WTC11 (cell line): ENCODE measurements at regions not wholly inside any gene's neighbourhood (a gene's known extent, or its start where the extent isn't known, plus 50 kb on each side); places are given as distances from the start of the nearest gene placed in this dataset.

ENCODE experiments used
- ATAC-seq: fragments of 200-7000 bp; cut with Tn5 transposase; 2 replicates; pipeline ENCODE4 v1.10.0; 2021; ENCODE audit warnings: mild to moderate bottlenecking, moderate library complexity
- CTCF ChIA-PET: fragments of 300-600 bp; sonication (Branson Sonifier 250); formaldehyde crosslinking; loops from one replicate; lab custom pipeline; 2021; ENCODE audit warnings: antibody characterized with exemption; lab: Charles Lee
- POLR2A ChIA-PET: fragments of 350-600 bp; sonication (Branson Sonifier 250); formaldehyde crosslinking; loops from one replicate; lab custom pipeline; 2021; ENCODE audit warnings: antibody characterized with exemption; lab: Charles Lee
- DNase-seq: peaks from one replicate; pipeline ENCODE4 v3.0.0; 2021; ENCODE audit warnings: low spot score
- H3K27ac Mint-ChIP-seq: 2 replicates; pipeline ENCODE4 v1.8.0; 2021; ENCODE audit warnings: mixed read lengths
- H3K27me3 Mint-ChIP-seq: 2 replicates; pipeline ENCODE4 v1.8.0; 2021; ENCODE audit warnings: low read depth, mild to moderate bottlenecking, moderate library complexity, mixed read lengths
- H3K36me3 Mint-ChIP-seq: 2 replicates; pipeline ENCODE4 v1.8.0; 2021; ENCODE audit warnings: mixed read lengths
- H3K4me1 Mint-ChIP-seq: 2 replicates; pipeline ENCODE4 v1.8.0; 2022; ENCODE audit warnings: mixed read lengths
- H3K4me3 Mint-ChIP-seq: 2 replicates; pipeline ENCODE4 v1.8.0; 2021; ENCODE audit warnings: mild to moderate bottlenecking, moderate library complexity, mixed read lengths
- H3K9me3 Mint-ChIP-seq: 2 replicates; pipeline ENCODE4 v1.8.0; 2021; ENCODE audit warnings: mixed read lengths
- CBFB ChIP-seq: sonication (generic); formaldehyde crosslinking; IDR thresholded peaks from 2 replicates; pipeline ENCODE4 v1.8.1; 2022; ENCODE audit warnings: mild to moderate bottlenecking, low read depth, missing genetic modification reagents
- HMGA2 ChIP-seq: fragments of 250-450 bp; sonication (Bioruptor Pico); IDR thresholded peaks from 2 replicates; pipeline ENCODE4 v1.4.0; 2021; ENCODE audit warnings: mild to moderate bottlenecking, moderate library complexity
- NFE2L1 ChIP-seq: sonication (generic); formaldehyde crosslinking; IDR thresholded peaks from 2 replicates; pipeline ENCODE4 v1.8.1; 2023; ENCODE audit warnings: missing genetic modification reagents
- TCF7 ChIP-seq: sonication (generic); formaldehyde crosslinking; IDR thresholded peaks from 2 replicates; pipeline ENCODE4 v1.8.0; 2022; ENCODE audit warnings: mild to moderate bottlenecking, low read depth, missing genetic modification reagents, moderate library complexity
- ZBTB21 ChIP-seq: sonication (generic); formaldehyde crosslinking; IDR thresholded peaks from 2 replicates; pipeline ENCODE4 v1.8.1; 2023; ENCODE audit warnings: mild to moderate bottlenecking, missing genetic modification reagents, borderline replicate concordance
- ZNF138 ChIP-seq: sonication (generic); formaldehyde crosslinking; conservative IDR thresholded peaks from 2 replicates; pipeline ENCODE4 v1.8.1; 2022; ENCODE audit warnings: mild to moderate bottlenecking, moderate library complexity, missing genetic modification reagents
- ZNF232 ChIP-seq: sonication (generic); formaldehyde crosslinking; IDR thresholded peaks from 2 replicates; pipeline ENCODE4 v1.8.0; 2022; ENCODE audit warnings: mild to moderate bottlenecking, missing genetic modification reagents
- ZNF671 ChIP-seq: fragments of 250-450 bp; sonication (Bioruptor Pico); IDR thresholded peaks from 2 replicates; pipeline ENCODE4 v1.8.0; 2021; ENCODE audit warnings: mild to moderate bottlenecking
- TF ChIP-seq, protein P1 (sequence below): sonication (generic); formaldehyde crosslinking; IDR thresholded peaks from 2 replicates; pipeline ENCODE4 v1.8.0; 2022; ENCODE audit warnings: mild to moderate bottlenecking, missing genetic modification reagents
- TF ChIP-seq, protein P2 (sequence below): sonication (generic); formaldehyde crosslinking; IDR thresholded peaks from 2 replicates; pipeline ENCODE4 v1.8.1; 2023; ENCODE audit warnings: mild to moderate bottlenecking, moderate library complexity, missing genetic modification reagents
- TF ChIP-seq, protein P3 (sequence below): sonication (generic); formaldehyde crosslinking; IDR thresholded peaks from 2 replicates; pipeline ENCODE4 v1.8.1; 2023; ENCODE audit warnings: mild to moderate bottlenecking, missing genetic modification reagents, moderate library complexity
- TF ChIP-seq, protein P4 (sequence below): sonication (generic); formaldehyde crosslinking; IDR thresholded peaks from 2 replicates; pipeline ENCODE4 v1.8.1; 2023; ENCODE audit warnings: mild to moderate bottlenecking, missing genetic modification reagents
- TF ChIP-seq, protein P5 (sequence below): sonication (generic); formaldehyde crosslinking; IDR thresholded peaks from 2 replicates; pipeline ENCODE4 v1.8.0; 2023; ENCODE audit warnings: missing genetic modification reagents, mild to moderate bottlenecking, borderline replicate concordance
- TF ChIP-seq, protein P6 (sequence below): fragments of 250-450 bp; sonication (Bioruptor Pico); IDR thresholded peaks from 2 replicates; pipeline ENCODE4 v1.9.0; 2021; ENCODE audit warnings: mild to moderate bottlenecking
- TF ChIP-seq, protein P7 (sequence below): sonication (generic); formaldehyde crosslinking; IDR thresholded peaks from 2 replicates; pipeline ENCODE4 v1.8.1; 2022; ENCODE audit warnings: missing genetic modification reagents, borderline replicate concordance
- TF ChIP-seq, protein P8 (sequence below): sonication (generic); formaldehyde crosslinking; IDR thresholded peaks from 2 replicates; pipeline ENCODE4 v1.8.1; 2023; ENCODE audit warnings: mild to moderate bottlenecking, missing genetic modification reagents, moderate library complexity

DNA sequence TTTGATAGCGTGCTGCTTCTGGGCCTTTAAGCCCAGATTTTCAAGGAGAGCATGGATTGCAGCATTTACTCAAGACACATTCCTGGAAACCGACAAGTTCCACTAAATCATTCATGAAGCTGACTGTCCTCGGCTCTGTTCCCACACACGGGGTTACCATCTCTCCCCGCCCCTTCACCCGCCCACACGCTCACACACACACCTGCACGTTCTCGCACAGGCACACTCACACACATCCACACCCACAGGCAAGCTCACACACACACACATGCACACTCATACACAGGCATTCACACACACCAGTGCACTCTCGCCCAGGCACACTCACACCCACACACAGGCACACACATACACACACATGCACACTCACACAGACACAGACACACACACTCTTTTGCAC lies 150.0 kb upstream of the AGAP1 start (continued):
- TF ChIP-seq, protein P1, sequence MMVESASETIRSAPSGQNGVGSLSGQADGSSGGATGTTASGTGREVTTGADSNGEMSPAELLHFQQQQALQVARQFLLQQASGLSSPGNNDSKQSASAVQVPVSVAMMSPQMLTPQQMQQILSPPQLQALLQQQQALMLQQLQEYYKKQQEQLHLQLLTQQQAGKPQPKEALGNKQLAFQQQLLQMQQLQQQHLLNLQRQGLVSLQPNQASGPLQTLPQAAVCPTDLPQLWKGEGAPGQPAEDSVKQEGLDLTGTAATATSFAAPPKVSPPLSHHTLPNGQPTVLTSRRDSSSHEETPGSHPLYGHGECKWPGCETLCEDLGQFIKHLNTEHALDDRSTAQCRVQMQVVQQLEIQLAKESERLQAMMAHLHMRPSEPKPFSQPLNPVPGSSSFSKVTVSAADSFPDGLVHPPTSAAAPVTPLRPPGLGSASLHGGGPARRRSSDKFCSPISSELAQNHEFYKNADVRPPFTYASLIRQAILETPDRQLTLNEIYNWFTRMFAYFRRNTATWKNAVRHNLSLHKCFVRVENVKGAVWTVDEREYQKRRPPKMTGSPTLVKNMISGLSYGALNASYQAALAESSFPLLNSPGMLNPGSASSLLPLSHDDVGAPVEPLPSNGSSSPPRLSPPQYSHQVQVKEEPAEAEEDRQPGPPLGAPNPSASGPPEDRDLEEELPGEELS (CRISPR knock-in tag) = no peak
- no peak for TF ChIP-seq ZNF138 (CRISPR knock-in tag)

DNA sequence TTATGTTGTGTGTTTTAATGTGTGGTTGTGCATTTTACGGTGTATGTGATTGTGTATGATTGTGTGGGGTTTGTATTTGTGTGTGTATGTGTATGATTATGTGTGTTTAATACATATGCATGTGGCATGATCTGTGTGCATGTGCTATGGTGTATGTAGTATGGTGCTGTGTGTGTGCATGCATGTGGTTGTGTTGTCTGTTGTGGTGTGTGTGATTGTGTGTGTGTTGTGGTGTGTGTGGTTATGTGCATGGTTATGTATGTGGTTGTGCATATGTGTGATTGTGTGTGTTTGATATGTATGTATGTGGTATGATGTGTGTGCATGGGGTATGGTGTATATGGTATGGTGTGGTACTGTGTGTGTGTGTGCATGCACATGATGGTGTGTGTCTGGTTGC lies 148.1 kb upstream of the AGAP1 start:
- no peak overlapping the region for H3K4me3 Mint-ChIP-seq
- ATAC-seq = no peak
- CTCF ChIA-PET = no interaction called here
- H3K9me3 Mint-ChIP-seq = peaks cover 9% of the 10 kb centered on the region
- POLR2A ChIA-PET = no interaction called here
- TF ChIP-seq NFE2L1 (CRISPR knock-in tag) (no peak), CBFB (CRISPR knock-in tag) (no peak), ZNF671 (no peak), HMGA2 (CRISPR knock-in tag) (no peak), TCF7 (CRISPR knock-in tag) (no peak)
- TF ChIP-seq, all 79 proteins: peak for 0
- no peak for DNase-seq
- Mint-ChIP-seq H3K27ac (no peak overlapping the region), H3K4me1 (no peaks in the 10 kb centered on the region), H3K27me3 (no peaks in the 10 kb centered on the region; the same call in 1 of the 2 replicates), H3K36me3 (no peaks in the 10 kb centered on the region)

DNA sequence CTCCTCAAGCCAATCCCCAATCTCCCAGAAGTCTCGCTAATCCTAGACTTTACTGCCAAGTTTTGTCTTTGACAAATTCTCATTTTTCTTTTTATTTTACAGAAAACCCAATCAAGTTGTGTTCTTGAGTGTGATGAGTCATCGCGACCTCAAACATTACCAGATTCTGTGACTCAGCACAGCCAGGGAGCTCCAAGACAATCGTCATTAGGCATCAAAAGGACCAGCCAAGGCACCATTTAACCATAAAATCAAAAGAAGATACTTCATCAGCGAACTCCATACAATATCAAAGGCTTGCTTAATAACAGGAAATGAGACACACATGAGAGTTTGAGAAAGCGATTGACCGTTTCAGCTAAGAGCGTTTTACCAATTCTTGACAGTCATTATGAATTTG lies 146.2 kb upstream of the AGAP1 start:
- Mint-ChIP-seq H3K27ac (no peak overlapping the region), H3K27me3 (no peaks in the 10 kb centered on the region; the same call in 1 of the 2 replicates), H3K4me3 (no peak overlapping the region)
- no peak for ATAC-seq
- POLR2A ChIA-PET = no interaction called here
- TF ChIP-seq, protein P2, sequence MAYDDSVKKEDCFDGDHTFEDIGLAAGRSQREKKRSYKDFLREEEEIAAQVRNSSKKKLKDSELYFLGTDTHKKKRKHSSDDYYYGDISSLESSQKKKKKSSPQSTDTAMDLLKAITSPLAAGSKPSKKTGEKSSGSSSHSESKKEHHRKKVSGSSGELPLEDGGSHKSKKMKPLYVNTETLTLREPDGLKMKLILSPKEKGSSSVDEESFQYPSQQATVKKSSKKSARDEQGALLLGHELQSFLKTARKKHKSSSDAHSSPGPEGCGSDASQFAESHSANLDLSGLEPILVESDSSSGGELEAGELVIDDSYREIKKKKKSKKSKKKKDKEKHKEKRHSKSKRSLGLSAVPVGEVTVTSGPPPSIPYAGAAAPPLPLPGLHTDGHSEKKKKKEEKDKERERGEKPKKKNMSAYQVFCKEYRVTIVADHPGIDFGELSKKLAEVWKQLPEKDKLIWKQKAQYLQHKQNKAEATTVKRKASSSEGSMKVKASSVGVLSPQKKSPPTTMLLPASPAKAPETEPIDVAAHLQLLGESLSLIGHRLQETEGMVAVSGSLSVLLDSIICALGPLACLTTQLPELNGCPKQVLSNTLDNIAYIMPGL (CRISPR knock-in tag) = no peak
- TF ChIP-seq, protein P3, sequence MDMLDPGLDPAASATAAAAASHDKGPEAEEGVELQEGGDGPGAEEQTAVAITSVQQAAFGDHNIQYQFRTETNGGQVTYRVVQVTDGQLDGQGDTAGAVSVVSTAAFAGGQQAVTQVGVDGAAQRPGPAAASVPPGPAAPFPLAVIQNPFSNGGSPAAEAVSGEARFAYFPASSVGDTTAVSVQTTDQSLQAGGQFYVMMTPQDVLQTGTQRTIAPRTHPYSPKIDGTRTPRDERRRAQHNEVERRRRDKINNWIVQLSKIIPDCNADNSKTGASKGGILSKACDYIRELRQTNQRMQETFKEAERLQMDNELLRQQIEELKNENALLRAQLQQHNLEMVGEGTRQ (CRISPR knock-in tag) = no peak
- TF ChIP-seq ZBTB21 (no peak), CBFB (CRISPR knock-in tag) (no peak), ZNF232 (CRISPR knock-in tag) (no peak)
- TF ChIP-seq, protein P4, sequence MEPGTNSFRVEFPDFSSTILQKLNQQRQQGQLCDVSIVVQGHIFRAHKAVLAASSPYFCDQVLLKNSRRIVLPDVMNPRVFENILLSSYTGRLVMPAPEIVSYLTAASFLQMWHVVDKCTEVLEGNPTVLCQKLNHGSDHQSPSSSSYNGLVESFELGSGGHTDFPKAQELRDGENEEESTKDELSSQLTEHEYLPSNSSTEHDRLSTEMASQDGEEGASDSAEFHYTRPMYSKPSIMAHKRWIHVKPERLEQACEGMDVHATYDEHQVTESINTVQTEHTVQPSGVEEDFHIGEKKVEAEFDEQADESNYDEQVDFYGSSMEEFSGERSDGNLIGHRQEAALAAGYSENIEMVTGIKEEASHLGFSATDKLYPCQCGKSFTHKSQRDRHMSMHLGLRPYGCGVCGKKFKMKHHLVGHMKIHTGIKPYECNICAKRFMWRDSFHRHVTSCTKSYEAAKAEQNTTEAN (CRISPR knock-in tag) = no peak
- TF ChIP-seq, protein P5, sequence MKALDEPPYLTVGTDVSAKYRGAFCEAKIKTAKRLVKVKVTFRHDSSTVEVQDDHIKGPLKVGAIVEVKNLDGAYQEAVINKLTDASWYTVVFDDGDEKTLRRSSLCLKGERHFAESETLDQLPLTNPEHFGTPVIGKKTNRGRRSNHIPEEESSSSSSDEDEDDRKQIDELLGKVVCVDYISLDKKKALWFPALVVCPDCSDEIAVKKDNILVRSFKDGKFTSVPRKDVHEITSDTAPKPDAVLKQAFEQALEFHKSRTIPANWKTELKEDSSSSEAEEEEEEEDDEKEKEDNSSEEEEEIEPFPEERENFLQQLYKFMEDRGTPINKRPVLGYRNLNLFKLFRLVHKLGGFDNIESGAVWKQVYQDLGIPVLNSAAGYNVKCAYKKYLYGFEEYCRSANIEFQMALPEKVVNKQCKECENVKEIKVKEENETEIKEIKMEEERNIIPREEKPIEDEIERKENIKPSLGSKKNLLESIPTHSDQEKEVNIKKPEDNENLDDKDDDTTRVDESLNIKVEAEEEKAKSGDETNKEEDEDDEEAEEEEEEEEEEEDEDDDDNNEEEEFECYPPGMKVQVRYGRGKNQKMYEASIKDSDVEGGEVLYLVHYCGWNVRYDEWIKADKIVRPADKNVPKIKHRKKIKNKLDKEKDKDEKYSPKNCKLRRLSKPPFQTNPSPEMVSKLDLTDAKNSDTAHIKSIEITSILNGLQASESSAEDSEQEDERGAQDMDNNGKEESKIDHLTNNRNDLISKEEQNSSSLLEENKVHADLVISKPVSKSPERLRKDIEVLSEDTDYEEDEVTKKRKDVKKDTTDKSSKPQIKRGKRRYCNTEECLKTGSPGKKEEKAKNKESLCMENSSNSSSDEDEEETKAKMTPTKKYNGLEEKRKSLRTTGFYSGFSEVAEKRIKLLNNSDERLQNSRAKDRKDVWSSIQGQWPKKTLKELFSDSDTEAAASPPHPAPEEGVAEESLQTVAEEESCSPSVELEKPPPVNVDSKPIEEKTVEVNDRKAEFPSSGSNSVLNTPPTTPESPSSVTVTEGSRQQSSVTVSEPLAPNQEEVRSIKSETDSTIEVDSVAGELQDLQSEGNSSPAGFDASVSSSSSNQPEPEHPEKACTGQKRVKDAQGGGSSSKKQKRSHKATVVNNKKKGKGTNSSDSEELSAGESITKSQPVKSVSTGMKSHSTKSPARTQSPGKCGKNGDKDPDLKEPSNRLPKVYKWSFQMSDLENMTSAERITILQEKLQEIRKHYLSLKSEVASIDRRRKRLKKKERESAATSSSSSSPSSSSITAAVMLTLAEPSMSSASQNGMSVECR (CRISPR knock-in tag) = no peak
- TF ChIP-seq, protein P6, sequence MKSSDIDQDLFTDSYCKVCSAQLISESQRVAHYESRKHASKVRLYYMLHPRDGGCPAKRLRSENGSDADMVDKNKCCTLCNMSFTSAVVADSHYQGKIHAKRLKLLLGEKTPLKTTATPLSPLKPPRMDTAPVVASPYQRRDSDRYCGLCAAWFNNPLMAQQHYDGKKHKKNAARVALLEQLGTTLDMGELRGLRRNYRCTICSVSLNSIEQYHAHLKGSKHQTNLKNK (CRISPR knock-in tag) = no peak
- TF ChIP-seq, protein P7, sequence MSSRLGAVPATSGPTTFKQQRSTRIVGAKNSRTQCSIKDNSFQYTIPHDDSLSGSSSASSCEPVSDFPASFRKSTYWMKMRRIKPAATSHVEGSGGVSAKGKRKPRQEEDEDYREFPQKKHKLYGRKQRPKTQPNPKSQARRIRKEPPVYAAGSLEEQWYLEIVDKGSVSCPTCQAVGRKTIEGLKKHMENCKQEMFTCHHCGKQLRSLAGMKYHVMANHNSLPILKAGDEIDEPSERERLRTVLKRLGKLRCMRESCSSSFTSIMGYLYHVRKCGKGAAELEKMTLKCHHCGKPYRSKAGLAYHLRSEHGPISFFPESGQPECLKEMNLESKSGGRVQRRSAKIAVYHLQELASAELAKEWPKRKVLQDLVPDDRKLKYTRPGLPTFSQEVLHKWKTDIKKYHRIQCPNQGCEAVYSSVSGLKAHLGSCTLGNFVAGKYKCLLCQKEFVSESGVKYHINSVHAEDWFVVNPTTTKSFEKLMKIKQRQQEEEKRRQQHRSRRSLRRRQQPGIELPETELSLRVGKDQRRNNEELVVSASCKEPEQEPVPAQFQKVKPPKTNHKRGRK = no peak
- TF ChIP-seq, protein P8, sequence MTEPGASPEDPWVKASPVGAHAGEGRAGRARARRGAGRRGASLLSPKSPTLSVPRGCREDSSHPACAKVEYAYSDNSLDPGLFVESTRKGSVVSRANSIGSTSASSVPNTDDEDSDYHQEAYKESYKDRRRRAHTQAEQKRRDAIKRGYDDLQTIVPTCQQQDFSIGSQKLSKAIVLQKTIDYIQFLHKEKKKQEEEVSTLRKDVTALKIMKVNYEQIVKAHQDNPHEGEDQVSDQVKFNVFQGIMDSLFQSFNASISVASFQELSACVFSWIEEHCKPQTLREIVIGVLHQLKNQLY (CRISPR knock-in tag) = no peak
- TF ChIP-seq, all 79 proteins: peak for 0
- CTCF ChIA-PET = no interaction called here
- no peaks in the 10 kb centered on the region for H3K4me1 Mint-ChIP-seq
- DNase-seq = no peak
- H3K9me3 Mint-ChIP-seq = peaks cover 9% of the 10 kb centered on the region
- no peaks in the 10 kb centered on the region for H3K36me3 Mint-ChIP-seq
